ENCODE measurements at regions not wholly inside any gene's neighbourhood (a gene's known extent, or its start where the extent isn't known, plus 50 kb on each side); places are given as distances from the start of the nearest gene placed in this dataset.

GRCh38 chr12:22904485-22904884 is 279.5 kb downstream of the ETNK1 start:
- DNase-seq (no peak), ATAC-seq (ENCODE audit: poor library complexity) (no peak)
- Mint-ChIP-seq H3K27ac (no peak overlapping the region), H3K9me3 (peaks cover 9% of the 10 kb centered on the region), H3K36me3 (ENCODE audit: low read depth) (no peaks in the 10 kb centered on the region), H3K4me3 (no peak overlapping the region), H3K4me1 (ENCODE audit: low read depth) (no peaks in the 10 kb centered on the region), H3K27me3 (peaks cover 3% of the 10 kb centered on the region)
- CTCF ChIA-PET: no interaction called here
- no peaks in the 10 kb centered on the region for H3K4me1 ChIP-seq (ENCODE audit: insufficient read depth, low read length)
- POLR2A ChIA-PET: no interaction called here
- H3K27me3 ChIP-seq (ENCODE audit: control insufficient read depth in 1 of 2, insufficient read depth in 2 of 2, low read length in 2 of 2): no peaks in the 10 kb centered on the region
- no peak for TF ChIP-seq CTCF (IDR thresholded peaks at IDR 0.05)
- intact Hi-C loops (cut with DNase I, micrococcal nuclease): no loop called here
- no peak overlapping the region for H3K4me3 ChIP-seq (ENCODE audit: low read length)
- H3K36me3 ChIP-seq (ENCODE audit: insufficient read depth, low read length): no peaks in the 10 kb centered on the region
- H3K27ac ChIP-seq (ENCODE audit: low read depth in 1 of 2, low read length in 2 of 2): no peak overlapping the region
- peaks cover 0 to 4% of the 10 kb centered on the region in 2 experiments for H3K9me3 ChIP-seq (ENCODE audit: control insufficient read depth in 1 of 2, insufficient read depth in 1 of 2, low read length in 2 of 2)

GRCh38 chr12:22916241-22916640 is 291.3 kb downstream of the ETNK1 start:
- Histone ChIP-seq H3K4me1 (ENCODE audit: insufficient read depth, low read length) (no peaks in the 10 kb centered on the region), H3K36me3 (ENCODE audit: insufficient read depth, low read length) (no peaks in the 10 kb centered on the region), H3K9me3 (ENCODE audit: control insufficient read depth in 1 of 2, insufficient read depth in 1 of 2, low read length in 2 of 2) (no peaks in the 10 kb centered on the region), H3K27ac (ENCODE audit: low read depth in 1 of 2, low read length in 2 of 2) (no peak overlapping the region), H3K27me3 (ENCODE audit: control insufficient read depth in 1 of 2, insufficient read depth in 2 of 2, low read length in 2 of 2) (no peaks in the 10 kb centered on the region), H3K4me3 (ENCODE audit: low read length) (no peak overlapping the region)
- DNase-seq: no peak
- H3K27me3 Mint-ChIP-seq: no peaks in the 10 kb centered on the region
- no peaks in the 10 kb centered on the region for H3K9me3 Mint-ChIP-seq
- H3K4me3 Mint-ChIP-seq: no peak overlapping the region
- ChIA-PET POLR2A (no interaction called here), CTCF (no interaction called here)
- no peak for TF ChIP-seq CTCF (IDR thresholded peaks at IDR 0.05)
- ATAC-seq (ENCODE audit: poor library complexity): no peak
- H3K36me3 Mint-ChIP-seq (ENCODE audit: low read depth): no peaks in the 10 kb centered on the region
- no peak overlapping the region for H3K27ac Mint-ChIP-seq
- intact Hi-C loops (cut with DNase I, micrococcal nuclease): no loop called here
- H3K4me1 Mint-ChIP-seq (ENCODE audit: low read depth): no peaks in the 10 kb centered on the region

GRCh38 chr12:22916815-22917214 is 291.8 kb downstream of the ETNK1 start:
- Mint-ChIP-seq H3K4me1 (ENCODE audit: low read depth) (no peaks in the 10 kb centered on the region), H3K27ac (no peak overlapping the region), H3K27me3 (no peaks in the 10 kb centered on the region), H3K9me3 (no peaks in the 10 kb centered on the region), H3K4me3 (no peak overlapping the region), H3K36me3 (ENCODE audit: low read depth) (no peaks in the 10 kb centered on the region)
- intact Hi-C loops (cut with DNase I, micrococcal nuclease): no loop called here
- DNase-seq: no peak
- no peaks in the 10 kb centered on the region for H3K27me3 ChIP-seq (ENCODE audit: control insufficient read depth in 1 of 2, insufficient read depth in 2 of 2, low read length in 2 of 2)
- ChIA-PET POLR2A (no interaction called here), CTCF (no interaction called here)
- H3K9me3 ChIP-seq (ENCODE audit: control insufficient read depth in 1 of 2, insufficient read depth in 1 of 2, low read length in 2 of 2): no peaks in the 10 kb centered on the region
- H3K36me3 ChIP-seq (ENCODE audit: insufficient read depth, low read length): no peaks in the 10 kb centered on the region
- TF ChIP-seq CTCF (IDR thresholded peaks at IDR 0.05): no peak
- H3K4me1 ChIP-seq (ENCODE audit: insufficient read depth, low read length): no peaks in the 10 kb centered on the region
- H3K27ac ChIP-seq (ENCODE audit: low read depth in 1 of 2, low read length in 2 of 2): no peak overlapping the region
- no peak overlapping the region for H3K4me3 ChIP-seq (ENCODE audit: low read length)
- no peak for ATAC-seq (ENCODE audit: poor library complexity)

All from CD4-positive, alpha-beta T cell (primary cell).